Osteocyte (in vitro differentiated cells): ENCODE measurements at regions not wholly inside any gene's neighbourhood (a gene's known extent, or its start where the extent isn't known, plus 50 kb on each side); places are given as distances from the start of the nearest gene placed in this dataset.

Source experiments
- DNase-seq: peaks from one replicate; pipeline ENCODE4 v3.0.0; 2021; ENCODE audit warnings: mixed read lengths; ENCODE audit not compliant: unreplicated experiment; ENCODE audit errors: extremely low spot score
- H3K27ac Mint-ChIP-seq: one replicate; pipeline ENCODE4 v1.8.0; 2021; ENCODE audit warnings: mild to moderate bottlenecking, mixed read lengths; ENCODE audit not compliant: unreplicated experiment
- H3K27me3 Mint-ChIP-seq: one replicate; pipeline ENCODE4 v1.8.0; 2021; ENCODE audit warnings: mixed read lengths; ENCODE audit not compliant: unreplicated experiment
- H3K36me3 Mint-ChIP-seq: one replicate; pipeline ENCODE4 v1.8.0; 2021; ENCODE audit warnings: mixed read lengths; ENCODE audit not compliant: unreplicated experiment
- H3K4me1 Mint-ChIP-seq: one replicate; pipeline ENCODE4 v1.8.0; 2021; ENCODE audit warnings: mixed read lengths; ENCODE audit not compliant: unreplicated experiment
- H3K4me3 Mint-ChIP-seq: one replicate; pipeline ENCODE4 v1.8.0; 2021; ENCODE audit warnings: mild to moderate bottlenecking, moderate library complexity, mixed read lengths; ENCODE audit not compliant: unreplicated experiment
- H3K9me3 Mint-ChIP-seq: one replicate; pipeline ENCODE4 v1.8.0; 2021; ENCODE audit warnings: mixed read lengths; ENCODE audit not compliant: unreplicated experiment
- CTCF ChIP-seq: fragments of 200-600 bp; sonication (generic); IDR thresholded peaks from 2 replicates; pipeline ENCODE4 v1.5.0; 2021; ENCODE audit warnings: antibody characterized with exemption, mild to moderate bottlenecking, moderate library complexity

- Mint-ChIP-seq H3K27ac (no peak overlapping the region), H3K9me3 (peaks cover 11% of the 10 kb centered on the region), H3K36me3 (no peaks in the 10 kb centered on the region), H3K4me3 (no peak overlapping the region), H3K27me3 (no peaks in the 10 kb centered on the region), H3K4me1 (no peaks in the 10 kb centered on the region)
- no peak for TF ChIP-seq CTCF
- DNase-seq: no peak
These were observed 703.5 kb downstream of the GATA3 start for GRCh38 chr10:8758029-8758428.

GRCh38 chr10:8766899-8767298 lies 712.4 kb downstream of the GATA3 start:
- H3K27me3 Mint-ChIP-seq: no peaks in the 10 kb centered on the region
- H3K36me3 Mint-ChIP-seq: no peaks in the 10 kb centered on the region
- no peak for TF ChIP-seq CTCF
- no peak for DNase-seq
- H3K9me3 Mint-ChIP-seq: no peaks in the 10 kb centered on the region
- no peak overlapping the region for H3K27ac Mint-ChIP-seq
- no peak overlapping the region for H3K4me3 Mint-ChIP-seq
- no peaks in the 10 kb centered on the region for H3K4me1 Mint-ChIP-seq

DNA sequence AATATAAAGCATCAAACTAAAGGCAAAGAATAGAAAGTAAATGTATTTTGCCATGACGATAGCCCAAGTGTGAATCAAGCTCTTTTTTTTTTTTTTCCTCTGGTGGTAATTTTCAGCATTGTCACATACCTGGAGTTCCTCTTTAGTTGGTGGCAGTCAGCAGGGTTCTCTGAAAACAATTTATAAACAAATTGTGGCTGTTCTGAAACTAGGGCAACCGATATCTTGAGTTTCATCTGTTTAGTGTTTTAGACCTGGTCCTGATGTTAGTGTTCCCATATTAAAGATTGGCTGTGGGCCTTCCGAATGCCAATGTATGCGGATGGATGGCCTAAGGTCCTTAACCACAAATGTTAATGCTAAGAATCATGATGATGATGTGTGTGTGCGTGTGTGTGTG lies 713.1 kb downstream of the GATA3 start:
- Mint-ChIP-seq H3K27me3 (no peaks in the 10 kb centered on the region), H3K4me3 (no peak overlapping the region), H3K4me1 (no peaks in the 10 kb centered on the region), H3K27ac (no peak overlapping the region), H3K36me3 (no peaks in the 10 kb centered on the region), H3K9me3 (no peaks in the 10 kb centered on the region)
- no peak for TF ChIP-seq CTCF
- DNase-seq: no peak

DNA sequence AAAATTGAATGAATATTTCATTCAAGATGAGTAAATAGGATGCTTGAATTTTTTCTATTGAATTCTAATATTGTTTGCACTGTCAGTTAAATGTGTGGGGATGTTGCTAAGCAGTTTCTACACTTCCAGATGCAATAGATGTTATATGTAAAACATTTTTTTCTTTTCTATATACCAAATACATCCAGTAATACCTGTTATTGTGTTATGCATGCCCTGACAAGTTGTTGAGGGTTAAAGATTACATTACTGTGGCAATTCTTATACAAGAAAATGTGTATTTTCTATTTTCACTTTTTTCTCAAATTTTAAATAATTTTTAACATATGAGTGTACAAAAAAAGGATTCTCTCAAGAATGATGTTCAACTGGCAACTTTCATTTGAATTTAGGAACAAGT lies 713.9 kb downstream of the GATA3 start:
- DNase-seq: no peak
- Mint-ChIP-seq H3K4me3 (no peak overlapping the region), H3K27ac (no peak overlapping the region), H3K27me3 (no peaks in the 10 kb centered on the region), H3K36me3 (no peaks in the 10 kb centered on the region), H3K9me3 (no peaks in the 10 kb centered on the region), H3K4me1 (no peaks in the 10 kb centered on the region)
- TF ChIP-seq CTCF: no peak

DNA sequence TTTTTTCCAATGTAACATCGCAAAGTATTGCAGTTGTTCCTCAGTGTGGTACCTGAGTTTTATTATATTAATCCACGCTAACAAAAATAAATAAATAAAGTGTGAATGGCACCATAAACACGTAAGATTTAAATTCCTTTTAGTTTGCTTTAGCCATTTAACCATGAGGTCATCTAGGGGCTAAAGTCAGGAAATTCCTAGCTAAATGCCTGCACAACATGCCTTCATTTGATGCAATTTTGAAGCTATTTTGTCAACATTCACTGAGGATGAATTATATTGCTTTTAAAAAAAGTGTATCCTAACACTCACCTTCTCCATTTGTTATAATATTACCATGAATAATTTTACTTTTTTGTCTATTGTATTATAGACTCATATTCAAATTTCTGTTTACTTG lies 714.4 kb downstream of the GATA3 start:
- no peak for TF ChIP-seq CTCF
- Mint-ChIP-seq H3K27me3 (no peaks in the 10 kb centered on the region), H3K4me3 (no peak overlapping the region), H3K4me1 (no peaks in the 10 kb centered on the region), H3K27ac (no peak overlapping the region), H3K9me3 (no peaks in the 10 kb centered on the region), H3K36me3 (no peaks in the 10 kb centered on the region)
- DNase-seq: no peak
